ENCODE measurements at regions not wholly inside any gene's neighbourhood (a gene's known extent, or its start where the extent isn't known, plus 50 kb on each side); places are given as distances from the start of the nearest gene placed in this dataset.

GRCh38 chr9:16044579-16044881 is 491.7 kb downstream of the CCDC171 start:
- TF ChIP-seq POLR2A (IDR thresholded peaks at IDR 0.05) (no peak), CTCF (IDR thresholded peaks at IDR 0.05) (no peak)

All from adrenal gland (tissue), 5 donors.